Stimulated activated CD4-positive, alpha-beta T cell treated with anti-CD3 and anti-CD28 coated beads, Interleukin-4, amount 100 ng/mL, for 4 hours (primary cell): ENCODE measurements at regions not wholly inside any gene's neighbourhood (a gene's known extent, or its start where the extent isn't known, plus 50 kb on each side); places are given as distances from the start of the nearest gene placed in this dataset.
"Not testable (repeated sequence)": the region's sequence is repeated elsewhere in the genome, so short reads cannot be mapped to it uniquely, and the experiment has no call there.

Experiments used
- DNase-seq, 2 experiments: peaks; one replicate each; pipeline ENCODE4 v3.0.0-alpha.2; 2020

- not testable (repeated sequence) for DNase-seq
Measured at GRCh38 chr7:63856466-63856865, 142.2 kb upstream of the ZNF722 start.

GRCh38 chr7:63867127-63867526 lies 131.5 kb upstream of the ZNF722 start:
- no peak for DNase-seq

GRCh38 chr7:63874242-63874641 lies 124.4 kb upstream of the ZNF722 start:
- not testable (repeated sequence) for DNase-seq

DNA sequence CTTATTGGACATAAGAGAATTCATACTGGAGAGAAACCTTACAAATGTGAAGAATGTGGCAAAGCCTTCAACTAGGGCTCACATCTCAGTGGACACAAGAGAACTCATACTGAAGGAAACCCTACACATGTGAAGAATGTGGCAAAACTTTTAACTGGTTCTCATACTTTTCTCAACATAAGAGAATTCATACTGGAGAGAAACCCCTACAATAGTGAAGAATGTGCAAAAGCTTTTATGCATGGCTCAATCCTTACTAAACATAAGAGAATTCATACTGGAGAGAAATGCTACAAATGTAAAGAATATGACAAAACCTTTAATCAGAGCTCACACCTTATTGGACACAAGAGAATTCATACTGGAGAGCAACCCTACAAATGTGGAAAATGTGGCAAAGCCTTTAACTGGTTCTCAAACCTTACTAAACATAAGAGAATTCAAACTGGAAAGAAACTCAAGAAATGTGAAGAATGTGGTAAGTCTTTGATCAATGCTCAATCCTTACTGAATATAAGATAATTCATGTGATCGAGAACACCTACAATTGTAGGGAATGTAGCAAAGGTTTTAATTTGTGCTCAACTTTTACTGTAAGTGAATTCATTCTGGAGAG lies 121.8 kb upstream of the ZNF722 start:
- no peak for DNase-seq

GRCh38 chr7:63887031-63887430 lies 111.6 kb upstream of the ZNF722 start:
- no peak for DNase-seq

- DNase-seq = peak; percentile 73 to 82
Measured at GRCh38 chr7:63899691-63900393, 98.8 kb upstream of the ZNF722 start.

- DNase-seq = peak; percentile 81 to 94
Measured at GRCh38 chr7:63900394-63901203, 98.0 kb upstream of the ZNF722 start.

DNA sequence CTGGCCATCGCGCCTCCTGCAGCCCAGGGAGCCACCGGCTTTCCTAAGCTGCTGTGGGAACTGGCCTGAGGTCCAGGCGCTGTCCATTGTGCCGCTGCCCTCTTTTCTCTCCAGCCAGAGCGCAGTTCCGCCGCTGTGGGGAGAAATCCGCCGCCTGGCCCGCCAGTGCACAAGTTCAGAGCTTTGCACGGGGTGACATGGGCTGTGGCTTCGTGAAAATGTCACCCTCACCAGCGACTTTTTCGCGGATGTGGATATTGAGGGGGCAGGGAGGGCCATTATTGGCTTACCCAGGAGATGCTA lies 97.5 kb upstream of the ZNF722 start:
- not testable (repeated sequence) for DNase-seq

DNA sequence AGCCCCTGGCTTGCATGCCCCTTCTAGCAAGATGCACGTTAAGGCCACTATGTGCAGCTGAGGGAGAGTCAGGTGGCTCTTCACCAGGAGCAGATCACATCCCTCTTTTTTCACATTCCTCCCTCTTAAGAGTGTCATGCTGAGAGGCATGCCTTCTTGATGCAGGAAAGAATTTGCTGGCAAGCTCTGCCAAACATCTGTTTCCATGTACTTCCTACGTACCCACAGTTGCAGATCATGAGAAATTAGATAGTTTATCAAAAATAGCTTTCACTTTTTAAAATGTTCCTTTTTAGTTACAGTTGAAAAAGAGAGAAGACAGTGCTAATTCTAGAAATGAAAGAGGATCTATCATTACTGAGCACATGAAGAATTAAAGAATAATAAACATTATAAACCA lies 79.7 kb upstream of the ZNF722 start:
- DNase-seq = no peak

- DNase-seq = no peak
Measured at GRCh38 chr7:63925262-63925625, 73.4 kb upstream of the ZNF722 start.

GRCh38 chr7:63925626-63926460 lies 72.8 kb upstream of the ZNF722 start:
- peak; percentile 83 to 93 for DNase-seq

DNA sequence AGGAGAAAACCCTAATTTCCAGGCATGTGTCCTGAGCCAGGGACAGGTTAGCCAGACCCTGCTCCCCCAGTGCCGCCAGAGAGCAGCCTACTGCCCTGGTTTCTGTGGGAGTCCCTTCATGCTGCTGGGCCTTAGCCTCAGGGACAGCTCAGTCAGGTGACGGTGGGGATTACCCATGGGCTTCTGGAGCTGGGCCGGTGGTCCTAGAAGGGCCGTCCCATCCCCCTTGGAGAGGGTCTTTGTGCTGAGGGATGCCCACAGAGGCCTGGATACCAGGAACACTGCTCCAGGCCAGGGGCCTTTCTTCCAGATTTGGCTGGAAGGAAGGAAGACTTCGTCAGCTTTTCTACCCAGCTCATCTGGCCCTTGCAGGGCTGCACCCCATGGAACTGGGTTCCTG lies 71.4 kb upstream of the ZNF722 start:
- no peak for DNase-seq

DNA sequence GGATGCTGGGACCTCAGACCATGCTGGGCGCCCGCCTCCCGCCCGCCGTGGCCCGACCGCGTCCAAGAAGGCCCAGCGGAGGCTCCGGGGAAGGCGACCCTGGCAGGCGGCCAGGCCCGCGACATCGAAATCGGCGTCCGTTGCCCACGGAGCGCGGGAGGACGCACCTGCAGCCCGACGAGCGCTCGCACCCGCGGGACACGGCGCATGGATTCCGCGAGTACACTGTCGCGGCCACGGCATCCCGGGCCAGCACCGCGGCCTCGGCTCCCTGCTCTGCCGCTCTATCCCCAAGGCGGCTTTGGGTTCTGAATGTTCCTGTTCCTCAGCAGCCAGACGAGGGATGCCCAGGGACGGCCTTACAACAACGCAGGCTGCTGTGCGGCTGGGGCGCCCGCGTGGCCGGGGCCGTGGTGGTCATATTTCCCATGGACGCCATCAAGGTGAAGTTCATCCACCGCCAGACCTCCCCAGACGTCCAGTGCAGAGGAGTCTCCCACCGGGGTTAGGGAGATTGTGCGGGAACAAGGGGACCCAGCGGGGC lies 67.5 kb upstream of the ZNF722 start:
- no peak for DNase-seq

GRCh38 chr7:63931985-63932577 lies 66.6 kb upstream of the ZNF722 start:
- DNase-seq = no peak
